HEK293 (cell line): ENCODE measurements at regions not wholly inside any gene's neighbourhood (a gene's known extent, or its start where the extent isn't known, plus 50 kb on each side); places are given as distances from the start of the nearest gene placed in this dataset.

ENCODE experiments used
- CTCF ChIA-PET: fragments of 350-600 bp; formaldehyde crosslinking; extraction: SDS; loops from one replicate; lab custom pipeline; 2021; ENCODE audit warnings: antibody characterized with exemption; lab: Yijun Ruan, JAX
- POLR2A ChIA-PET: fragments of 300-600 bp; formaldehyde crosslinking; extraction: SDS; loops from one replicate; lab custom pipeline; 2020; ENCODE audit warnings: antibody characterized with exemption, inconsistent platforms; lab: Yijun Ruan, JAX
- H3K27ac ChIP-seq: fragments of 200-500 bp; sonication (Bioruptor generic); 2 replicates; pipeline ENCODE4 v1.5.1; 2014; ENCODE audit warnings: low read depth, low read length, control low read depth, inconsistent platforms; ENCODE audit errors: extremely low read depth
- H3K36me3 ChIP-seq, 2 experiments: fragments of 200-500 bp in 1 of 2; sonication (Bioruptor generic) in 1 of 2; 1 replicate in 1 of 2; 2 replicates in 1 of 2; pipeline ENCODE4 v1.5.1; 2014 to 2017; ENCODE audit warnings: inconsistent platforms in 2 of 2, low read length in 2 of 2; ENCODE audit not compliant: control insufficient read depth in 2 of 2, insufficient read depth in 1 of 2
- H3K4me1 ChIP-seq: fragments of 200-500 bp; sonication (Bioruptor generic); 2 replicates; pipeline ENCODE4 v1.5.1; 2014; ENCODE audit warnings: mild to moderate bottlenecking, low read length, inconsistent platforms; ENCODE audit not compliant: control insufficient read depth, insufficient read depth
- H3K4me3 ChIP-seq: 2 replicates; pipeline ENCODE4 v1.5.1; 2011; ENCODE audit warnings: low read depth, mild to moderate bottlenecking, control low read depth, low read length, moderate library complexity
- H3K9me3 ChIP-seq: fragments of 200-500 bp; sonication (Bioruptor generic); 2 replicates; pipeline ENCODE4 v1.5.1; 2014; ENCODE audit warnings: low read depth, low read length, inconsistent platforms; ENCODE audit not compliant: control insufficient read depth, insufficient read depth
- HOXD13 ChIP-seq: sonication (generic); formaldehyde crosslinking; IDR thresholded peaks from 2 replicates; pipeline ENCODE4 v1.8.0; 2022; ENCODE audit warnings: missing genetic modification reagents, borderline replicate concordance
- KLF1 ChIP-seq: fragments of 450-650 bp; formaldehyde crosslinking; IDR thresholded peaks from 2 replicates; pipeline ENCODE4 v1.5.1; 2016; ENCODE audit warnings: missing biosample characterization, missing genetic modification characterization
- KLF8 ChIP-seq: fragments of 450-650 bp; formaldehyde crosslinking; IDR thresholded peaks from 2 replicates; pipeline ENCODE4 v1.5.1; 2016; ENCODE audit warnings: missing biosample characterization, missing genetic modification characterization
- SALL2 ChIP-seq: fragments of 450-650 bp; formaldehyde crosslinking; IDR thresholded peaks from 2 replicates; pipeline ENCODE4 v1.5.0; 2017; ENCODE audit warnings: missing biosample characterization, mild to moderate bottlenecking, missing genetic modification characterization, borderline replicate concordance
- SP3 ChIP-seq: fragments of 450-650 bp; formaldehyde crosslinking; IDR thresholded peaks from 2 replicates; pipeline ENCODE4 v1.5.1; 2016; ENCODE audit warnings: missing biosample characterization, missing genetic modification characterization
- TRIM28 ChIP-seq: IDR thresholded peaks from 2 replicates; pipeline ENCODE4 v1.6.1; 2011; ENCODE audit warnings: low read length, control low read depth, borderline replicate concordance
- YY1 ChIP-seq: fragments of 450-650 bp; formaldehyde crosslinking; IDR thresholded peaks from 2 replicates; pipeline ENCODE4 v1.5.1; 2018; ENCODE audit warnings: missing biosample characterization, missing genetic modification characterization
- ZNF2 ChIP-seq: fragments of 450-650 bp; formaldehyde crosslinking; IDR thresholded peaks from 2 replicates; pipeline ENCODE4 v1.5.1; 2016; ENCODE audit warnings: missing biosample characterization, missing genetic modification characterization
- ZNF324 ChIP-seq: fragments of 450-650 bp; formaldehyde crosslinking; IDR thresholded peaks from 2 replicates; pipeline ENCODE4 v1.5.1; 2016; ENCODE audit warnings: missing biosample characterization, missing genetic modification characterization
- ZNF416 ChIP-seq: fragments of 450-650 bp; formaldehyde crosslinking; IDR thresholded peaks from 2 replicates; pipeline ENCODE4 v1.5.1; 2016; ENCODE audit warnings: missing biosample characterization, missing genetic modification characterization
- ZNF596 ChIP-seq: fragments of 450-650 bp; IDR thresholded peaks from 2 replicates; pipeline ENCODE4 v1.5.0; 2018; ENCODE audit warnings: missing biosample characterization, mild to moderate bottlenecking, missing genetic modification characterization, moderate library complexity
- ZNF626 ChIP-seq: fragments of 450-650 bp; sonication (Bioruptor Pico); formaldehyde crosslinking; IDR thresholded peaks from 2 replicates; pipeline ENCODE4 v1.5.1; 2018; ENCODE audit warnings: missing biosample characterization, missing genetic modification characterization, inconsistent platforms
- ZNF830 ChIP-seq: fragments of 450-650 bp; IDR thresholded peaks from 2 replicates; pipeline ENCODE4 v1.5.0; 2018; ENCODE audit warnings: missing biosample characterization, missing genetic modification characterization, low read depth, mild to moderate bottlenecking, moderate library complexity
- ZNF837 ChIP-seq: fragments of 450-650 bp; formaldehyde crosslinking; IDR thresholded peaks from 2 replicates; pipeline ENCODE4 v1.5.1; 2016; ENCODE audit warnings: missing biosample characterization, missing genetic modification characterization
- TF ChIP-seq, protein P1 (sequence below): fragments of 450-650 bp; formaldehyde crosslinking; IDR thresholded peaks from 2 replicates; pipeline ENCODE4 v1.5.1; 2016; ENCODE audit warnings: missing biosample characterization, missing genetic modification characterization, borderline replicate concordance
- TF ChIP-seq, protein P2 (sequence below): fragments of 450-650 bp; formaldehyde crosslinking; conservative IDR thresholded peaks from 2 replicates; pipeline ENCODE4 v1.5.1; 2016; ENCODE audit warnings: low read depth, missing biosample characterization, missing genetic modification characterization

DNA sequence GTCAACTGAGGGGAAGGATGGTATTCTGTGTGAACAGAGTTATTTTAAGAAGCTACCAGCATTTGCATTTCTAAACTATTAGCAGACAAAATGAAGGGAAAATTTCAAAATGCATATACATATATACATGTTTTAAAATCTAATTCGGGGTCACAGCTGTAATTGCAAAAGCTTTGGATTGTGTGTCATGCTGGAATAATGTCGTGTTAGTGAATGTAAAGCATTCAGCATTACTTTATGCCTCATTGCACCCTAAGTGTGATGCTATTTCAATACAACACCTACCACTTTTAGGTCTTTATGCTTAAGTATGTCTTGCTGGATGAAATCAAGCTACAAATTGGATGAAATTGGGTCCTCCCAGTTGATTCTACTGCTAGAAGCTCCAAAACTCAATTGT, 687.6 kb upstream of the MEF2C start (continued):
- TF ChIP-seq, protein P1, sequence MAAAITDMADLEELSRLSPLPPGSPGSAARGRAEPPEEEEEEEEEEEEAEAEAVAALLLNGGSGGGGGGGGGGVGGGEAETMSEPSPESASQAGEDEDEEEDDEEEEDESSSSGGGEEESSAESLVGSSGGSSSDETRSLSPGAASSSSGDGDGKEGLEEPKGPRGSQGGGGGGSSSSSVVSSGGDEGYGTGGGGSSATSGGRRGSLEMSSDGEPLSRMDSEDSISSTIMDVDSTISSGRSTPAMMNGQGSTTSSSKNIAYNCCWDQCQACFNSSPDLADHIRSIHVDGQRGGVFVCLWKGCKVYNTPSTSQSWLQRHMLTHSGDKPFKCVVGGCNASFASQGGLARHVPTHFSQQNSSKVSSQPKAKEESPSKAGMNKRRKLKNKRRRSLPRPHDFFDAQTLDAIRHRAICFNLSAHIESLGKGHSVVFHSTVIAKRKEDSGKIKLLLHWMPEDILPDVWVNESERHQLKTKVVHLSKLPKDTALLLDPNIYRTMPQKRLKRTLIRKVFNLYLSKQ = no peak
- TF ChIP-seq ZNF2 (tag by site-specific recombination) = no peak

DNA sequence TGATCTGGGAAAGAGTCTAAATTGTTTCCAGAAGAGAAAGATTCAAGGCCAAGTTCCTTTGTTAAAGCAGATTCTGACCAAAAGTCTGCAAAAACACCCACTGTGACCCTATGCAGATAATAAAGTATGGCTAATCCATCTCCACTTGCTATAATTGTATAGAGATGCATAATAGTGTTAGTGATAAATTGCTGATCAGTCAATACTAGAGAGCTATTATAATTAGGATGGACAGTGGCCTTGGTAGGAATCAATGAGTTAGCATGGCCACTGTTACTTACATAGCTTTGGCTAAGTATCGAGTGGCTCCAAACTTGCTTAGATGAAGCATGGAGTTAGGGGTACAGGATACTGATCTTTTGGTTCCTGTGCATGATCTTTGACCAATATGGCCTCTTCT, 683.4 kb upstream of the MEF2C start:
- no peak overlapping the region for H3K4me3 ChIP-seq
- no peaks in the 10 kb centered on the region for H3K4me1 ChIP-seq
- no peaks in the 10 kb centered on the region for H3K36me3 ChIP-seq
- TF ChIP-seq ZNF830 (tag by site-specific recombination) (no peak), ZNF596 (tag by site-specific recombination) (no peak), HOXD13 (CRISPR knock-in tag) (no peak), TRIM28 (no peak), SP3 (tag by site-specific recombination) (no peak), KLF8 (tag by site-specific recombination) (no peak), ZNF416 (tag by site-specific recombination) (no peak), YY1 (no peak), ZNF324 (tag by site-specific recombination) (no peak), ZNF837 (tag by site-specific recombination) (no peak), ZNF626 (tag by site-specific recombination) (no peak)
- TF ChIP-seq, protein P2, sequence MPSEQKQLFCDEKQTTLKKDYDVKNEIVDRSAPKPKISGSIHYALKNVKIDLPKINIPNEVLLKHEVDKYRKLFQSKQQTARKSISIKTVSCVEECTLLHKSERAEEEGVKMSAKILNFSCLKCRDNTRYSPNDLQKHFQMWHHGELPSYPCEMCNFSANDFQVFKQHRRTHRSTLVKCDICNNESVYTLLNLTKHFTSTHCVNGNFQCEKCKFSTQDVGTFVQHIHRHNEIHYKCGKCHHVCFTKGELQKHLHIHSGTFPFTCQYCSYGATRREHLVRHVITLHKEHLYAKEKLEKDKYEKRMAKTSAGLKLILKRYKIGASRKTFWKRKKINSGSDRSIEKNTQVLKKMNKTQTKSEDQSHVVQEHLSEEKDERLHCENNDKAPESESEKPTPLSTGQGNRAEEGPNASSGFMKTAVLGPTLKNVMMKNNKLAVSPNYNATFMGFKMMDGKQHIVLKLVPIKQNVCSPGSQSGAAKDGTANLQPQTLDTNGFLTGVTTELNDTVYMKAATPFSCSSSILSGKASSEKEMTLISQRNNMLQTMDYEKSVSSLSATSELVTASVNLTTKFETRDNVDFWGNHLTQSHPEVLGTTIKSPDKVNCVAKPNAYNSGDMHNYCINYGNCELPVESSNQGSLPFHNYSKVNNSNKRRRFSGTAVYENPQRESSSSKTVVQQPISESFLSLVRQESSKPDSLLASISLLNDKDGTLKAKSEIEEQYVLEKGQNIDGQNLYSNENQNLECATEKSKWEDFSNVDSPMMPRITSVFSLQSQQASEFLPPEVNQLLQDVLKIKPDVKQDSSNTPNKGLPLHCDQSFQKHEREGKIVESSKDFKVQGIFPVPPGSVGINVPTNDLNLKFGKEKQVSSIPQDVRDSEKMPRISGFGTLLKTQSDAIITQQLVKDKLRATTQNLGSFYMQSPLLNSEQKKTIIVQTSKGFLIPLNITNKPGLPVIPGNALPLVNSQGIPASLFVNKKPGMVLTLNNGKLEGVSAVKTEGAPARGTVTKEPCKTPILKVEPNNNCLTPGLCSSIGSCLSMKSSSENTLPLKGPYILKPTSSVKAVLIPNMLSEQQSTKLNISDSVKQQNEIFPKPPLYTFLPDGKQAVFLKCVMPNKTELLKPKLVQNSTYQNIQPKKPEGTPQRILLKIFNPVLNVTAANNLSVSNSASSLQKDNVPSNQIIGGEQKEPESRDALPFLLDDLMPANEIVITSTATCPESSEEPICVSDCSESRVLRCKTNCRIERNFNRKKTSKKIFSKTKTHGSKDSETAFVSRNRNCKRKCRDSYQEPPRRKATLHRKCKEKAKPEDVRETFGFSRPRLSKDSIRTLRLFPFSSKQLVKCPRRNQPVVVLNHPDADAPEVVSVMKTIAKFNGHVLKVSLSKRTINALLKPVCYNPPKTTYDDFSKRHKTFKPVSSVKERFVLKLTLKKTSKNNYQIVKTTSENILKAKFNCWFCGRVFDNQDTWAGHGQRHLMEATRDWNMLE (tag by site-specific recombination) = no peak
- TF ChIP-seq, all 188 proteins: peak for 0
- ChIA-PET CTCF (interaction anchor here (0.6 to 1.1 kb wide), 2 partner anchors 699 to 730 kb away, joined by 4 read pairs; no protein-coding TSS in a partner anchor), POLR2A (no interaction called here)
- Histone ChIP-seq H3K9me3 (no peaks in the 10 kb centered on the region), H3K27ac (no peak overlapping the region)

DNA sequence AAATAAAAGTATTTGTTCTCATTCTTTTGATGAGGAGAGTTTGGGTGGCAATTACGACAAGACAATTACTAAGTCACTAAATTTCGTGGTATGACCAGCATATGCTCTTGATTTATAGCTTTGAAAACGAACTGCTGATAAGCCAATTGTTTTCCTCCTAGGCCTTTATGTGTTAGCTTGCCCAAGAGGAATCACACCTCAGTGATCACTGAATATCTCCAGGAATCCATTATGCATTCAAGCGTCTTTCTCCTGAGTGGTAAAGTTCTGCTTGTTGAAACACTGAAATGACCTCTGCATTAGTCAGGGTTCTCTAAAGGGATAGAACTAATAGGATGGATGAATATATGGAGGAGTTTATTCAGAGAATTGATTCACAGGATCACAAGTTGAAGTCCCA, 677.7 kb upstream of the MEF2C start:
- CTCF ChIA-PET = interaction anchor here (0.6 kb wide), 1 partner anchor 921 kb away, joined by 3 read pairs; no protein-coding TSS in a partner anchor
- no peaks in the 10 kb centered on the region for H3K36me3 ChIP-seq
- no peak overlapping the region for H3K4me3 ChIP-seq
- no peaks in the 10 kb centered on the region for H3K9me3 ChIP-seq
- no peak overlapping the region for H3K27ac ChIP-seq
- H3K4me1 ChIP-seq = no peaks in the 10 kb centered on the region
- POLR2A ChIA-PET = no interaction called here
- TF ChIP-seq KLF1 (tag by site-specific recombination) (no peak), SALL2 (tag by site-specific recombination) (no peak)
- TF ChIP-seq, all 188 proteins: peak for 0
